ENCODE measurements at regions not wholly inside any gene's neighbourhood (a gene's known extent, or its start where the extent isn't known, plus 50 kb on each side); places are given as distances from the start of the nearest gene placed in this dataset.
A peak's percentile ranks its signal among the peaks of the same experiment; 100 is the strongest.

GRCh38 chr11:112400476-112401014, 139.9 kb upstream of the PLET1 start:
- DNase-seq, result peak in 1 of 3 donors; percentile 17

GRCh38 chr11:112401036-112401769, 140.5 kb upstream of the PLET1 start:
- DNase-seq, result no peak

GRCh38 chr11:112403432-112403831, 142.8 kb upstream of the PLET1 start:
- DNase-seq, result no peak

- no peak for DNase-seq
Measured at GRCh38 chr11:112404112-112404511, 143.5 kb upstream of the PLET1 start.

- no peak for DNase-seq
Measured at GRCh38 chr11:112408517-112408916, 147.9 kb upstream of the PLET1 start.

GRCh38 chr11:112410325-112410724, 149.7 kb upstream of the PLET1 start:
- DNase-seq, result no peak

DNA sequence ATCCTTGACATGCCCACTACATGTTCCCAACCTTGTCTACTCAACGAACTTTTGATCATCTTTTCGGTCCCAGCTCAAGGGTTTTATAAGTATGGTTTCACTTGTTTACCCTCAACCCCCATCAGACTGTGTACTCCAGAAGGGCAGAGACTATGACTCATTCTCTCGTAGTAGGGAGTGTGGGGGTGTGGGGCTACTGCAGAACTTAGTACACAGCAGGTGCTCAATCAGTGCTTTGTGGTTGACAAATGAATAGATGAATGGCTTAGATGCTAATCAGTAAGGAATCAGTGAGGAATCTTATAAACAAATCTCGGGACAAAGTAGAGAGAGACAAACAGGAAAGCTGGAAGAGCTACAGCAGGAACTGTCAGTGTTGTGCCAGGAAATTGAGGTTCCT, 151.7 kb upstream of the PLET1 start:
- no peak for DNase-seq

DNA sequence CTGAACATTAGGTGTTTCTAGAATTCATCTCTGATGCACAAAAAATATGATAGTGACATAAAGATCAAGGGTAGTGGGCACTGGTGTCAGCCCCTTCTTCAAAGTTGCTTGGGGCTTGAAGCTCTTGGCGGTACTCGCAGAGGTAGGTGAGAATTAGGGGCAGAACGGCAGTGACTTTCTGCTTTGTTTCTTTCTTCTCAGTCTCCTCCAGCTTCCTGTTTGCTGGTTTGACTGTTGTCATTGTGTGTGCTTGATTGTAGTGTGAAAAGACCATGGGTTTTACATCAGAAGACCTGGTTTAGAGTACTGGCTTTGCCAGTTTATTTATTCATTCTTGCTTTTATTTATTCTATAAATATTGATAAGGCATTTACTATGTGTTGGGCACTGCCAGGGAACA, 156.7 kb upstream of the PLET1 start:
- DNase-seq, result no peak

DNA sequence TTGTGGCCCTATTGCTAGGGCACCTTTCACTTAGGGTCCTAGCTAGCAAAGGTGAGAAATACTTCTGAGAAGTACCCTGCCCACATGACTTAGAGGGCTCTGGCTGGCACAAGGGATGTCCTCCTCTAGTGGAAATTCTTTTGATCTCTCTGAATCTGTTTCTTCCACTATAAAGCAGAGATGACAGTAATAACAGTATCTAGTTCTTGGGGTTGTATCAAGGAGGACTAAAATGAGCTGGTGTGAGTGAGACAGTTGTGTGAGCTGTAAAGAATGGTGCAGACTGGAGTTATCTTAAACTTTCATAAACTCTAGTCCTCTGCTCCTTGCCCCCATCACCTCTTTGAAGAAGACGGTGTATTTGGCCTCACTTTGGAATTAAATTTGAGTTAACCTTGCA, 157.8 kb upstream of the PLET1 start:
- DNase-seq, result no peak

- DNase-seq, result no peak
Measured at GRCh38 chr11:112421879-112422278, 161.2 kb upstream of the PLET1 start.

GRCh38 chr11:112425121-112425520, 164.5 kb upstream of the PLET1 start:
- no peak for DNase-seq

- DNase-seq, result no peak
Measured at GRCh38 chr11:112437096-112437495, 176.4 kb upstream of the PLET1 start.

DNA sequence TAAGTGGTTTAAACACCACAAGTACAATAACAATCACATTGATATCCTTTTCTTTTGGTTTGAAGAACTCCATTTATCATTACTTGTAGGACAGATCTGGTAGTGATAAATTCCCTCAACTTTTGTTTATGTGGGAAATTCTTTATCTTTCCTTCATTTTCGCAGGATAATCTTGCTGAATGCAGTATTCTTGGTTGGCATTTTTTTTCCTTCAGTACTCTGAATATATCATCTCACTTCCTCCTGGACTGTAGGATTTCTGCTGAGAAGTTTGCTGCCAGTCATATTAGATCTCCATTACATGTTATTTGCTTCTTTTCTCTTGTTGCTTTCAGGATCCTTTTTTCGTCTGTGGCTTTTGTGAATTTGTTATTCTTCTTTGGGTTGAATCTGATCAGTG, 179.0 kb upstream of the PLET1 start:
- no peak for DNase-seq

GRCh38 chr11:112440518-112440917, 179.9 kb upstream of the PLET1 start:
- DNase-seq, result no peak

- no peak for DNase-seq
Measured at GRCh38 chr11:112448168-112448567, 187.5 kb upstream of the PLET1 start.

- no peak for DNase-seq
Measured at GRCh38 chr11:112448806-112449205, 188.1 kb upstream of the PLET1 start.

- DNase-seq, result no peak
Measured at GRCh38 chr11:112451250-112451649, 190.6 kb upstream of the PLET1 start.

DNA sequence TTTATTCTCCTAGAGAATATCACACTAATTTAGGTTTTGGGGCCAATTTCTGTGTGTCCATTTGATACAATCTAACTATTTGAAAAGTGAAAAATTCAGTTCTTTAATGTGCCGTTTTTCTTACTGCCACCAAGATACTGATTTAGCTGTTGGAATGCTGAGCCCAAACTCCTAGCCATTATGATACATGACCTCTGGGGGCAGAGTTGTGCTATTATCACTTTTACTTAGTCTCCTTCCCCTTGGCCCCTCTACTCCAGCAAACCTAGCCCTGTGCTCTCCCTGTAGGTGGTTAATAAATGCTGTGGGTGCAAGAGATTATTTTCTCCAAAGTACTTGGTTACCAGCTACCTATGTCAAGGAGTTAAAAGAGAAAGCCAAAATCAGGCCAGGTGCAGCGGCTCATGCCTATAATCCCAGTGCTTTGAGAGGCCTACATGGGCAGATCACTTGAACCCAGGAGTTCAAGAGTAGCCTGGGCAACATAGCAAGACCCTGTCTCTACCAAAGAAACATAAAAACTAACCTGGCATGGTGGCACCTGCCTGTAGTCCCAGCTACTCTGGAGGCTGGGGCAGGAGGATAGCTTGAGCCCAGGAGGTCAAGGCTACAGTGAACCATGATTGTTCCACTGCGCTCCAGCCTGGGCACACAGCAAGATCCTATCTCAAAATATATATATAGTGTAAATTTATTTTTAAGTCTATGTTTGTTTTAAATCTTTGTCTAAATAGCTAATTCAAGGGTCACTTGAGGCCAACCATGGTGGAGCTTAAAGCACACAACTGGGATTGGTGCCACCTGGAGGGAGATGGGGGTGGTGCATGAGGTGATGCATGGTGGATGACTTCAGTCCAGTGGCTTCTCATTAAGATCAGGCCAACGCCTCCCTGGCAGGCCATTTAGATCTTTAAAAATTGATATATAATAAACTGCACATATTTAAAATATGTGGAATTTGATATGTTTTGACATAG, 193.2 kb upstream of the PLET1 start:
- DNase-seq, result no peak

- DNase-seq, result no peak
Measured at GRCh38 chr11:112454841-112455240, 194.2 kb upstream of the PLET1 start.

DNA sequence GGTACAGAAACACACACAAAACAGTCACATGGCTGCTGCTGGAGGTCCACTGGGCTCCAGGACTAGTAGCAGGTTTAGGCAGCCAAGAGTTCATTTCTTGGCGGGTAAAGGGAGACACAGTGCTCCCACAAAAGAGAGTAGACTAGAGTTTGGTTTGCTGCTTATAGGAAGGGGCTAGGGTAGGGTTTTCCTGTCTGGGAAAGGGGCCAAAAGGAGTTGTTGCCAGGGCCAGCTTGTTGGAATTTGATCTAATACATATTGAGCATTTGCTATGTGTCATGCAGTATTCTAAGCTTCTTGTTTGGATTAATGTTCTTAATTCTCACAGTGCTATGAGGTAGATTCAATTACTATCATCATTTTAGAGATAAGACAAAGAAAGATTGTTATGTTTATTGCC, 195.1 kb upstream of the PLET1 start:
- DNase-seq, result no peak

DNA sequence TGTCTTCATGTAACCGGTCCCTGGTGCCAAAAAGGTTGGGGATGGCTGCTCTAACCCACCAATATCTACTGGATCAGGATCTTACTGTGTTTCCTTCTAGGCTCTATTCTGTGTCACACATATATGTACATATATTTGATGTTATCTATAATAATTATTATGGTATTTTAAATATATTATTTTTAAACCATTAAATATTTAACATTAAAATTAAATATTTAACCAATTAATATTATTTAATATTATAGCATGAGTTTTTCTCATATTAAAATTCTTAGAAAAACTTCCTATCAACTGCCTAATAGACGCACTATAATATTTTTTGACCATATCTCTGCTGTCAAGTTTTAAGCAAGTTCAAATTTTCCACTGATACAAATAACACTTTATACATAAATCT, 196.9 kb upstream of the PLET1 start:
- DNase-seq, result no peak

DNA sequence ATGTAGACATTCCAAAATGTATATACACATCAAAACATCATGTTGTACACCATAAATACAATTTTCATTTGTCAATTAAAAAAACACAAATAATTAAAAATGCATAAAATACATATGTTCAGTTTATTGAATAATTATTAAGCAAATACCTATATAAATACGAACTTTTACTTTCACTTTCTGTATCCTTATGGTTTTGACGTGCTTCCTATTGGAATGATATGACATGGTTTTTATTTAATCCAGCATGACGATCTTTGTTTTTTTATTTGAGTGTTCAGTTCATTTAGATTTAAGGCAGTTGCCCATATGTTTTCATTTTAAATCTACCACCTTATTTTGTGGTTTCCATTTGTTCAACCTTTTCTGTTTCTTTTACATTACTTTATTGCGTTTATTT, 198.3 kb upstream of the PLET1 start:
- no peak for DNase-seq

DNA sequence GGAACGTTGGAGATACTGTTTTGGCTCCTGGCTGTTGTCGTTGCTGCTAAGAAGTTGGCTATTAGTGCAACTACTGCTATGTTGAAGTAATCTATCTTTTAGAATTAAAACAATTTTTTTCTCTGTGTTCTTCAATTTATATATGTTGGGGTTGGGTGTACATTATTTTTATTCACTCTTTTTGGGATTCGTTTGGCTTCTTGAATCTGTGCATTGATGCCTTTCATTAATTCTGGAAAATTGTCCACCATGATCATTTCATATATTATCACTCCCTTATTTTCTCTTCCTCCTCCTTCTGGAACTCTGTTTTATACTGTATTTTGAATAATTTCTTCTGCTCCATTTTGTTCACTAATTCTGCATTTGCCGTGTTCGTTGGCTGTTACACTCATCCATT, 199.5 kb upstream of the PLET1 start:
- DNase-seq, result no peak

Measured in muscle of back (tissue), 3 donors.